Choroid plexus epithelial cell (primary cell): ENCODE measurements at regions not wholly inside any gene's neighbourhood (a gene's known extent, or its start where the extent isn't known, plus 50 kb on each side); places are given as distances from the start of the nearest gene placed in this dataset.

Experiments used
- DNase-seq: peaks from one replicate; pipeline ENCODE4 v3.0.0-alpha.2; 2010; ENCODE audit warnings: low read depth
- H3K4me3 ChIP-seq: 2 replicates; pipeline ENCODE4 v1.5.1; 2011; ENCODE audit warnings: low read depth, mild to moderate bottlenecking, control low read depth, low read length, moderate library complexity
- CTCF ChIP-seq: conservative IDR thresholded peaks from 2 replicates; pipeline ENCODE4 v1.5.1; 2011; ENCODE audit warnings: low read depth, mild to moderate bottlenecking, control low read depth, inconsistent platforms, low read length, moderate library complexity

- H3K4me3 ChIP-seq: no peak overlapping the region
- no peak for TF ChIP-seq CTCF
- DNase-seq: no peak
These were observed 184.6 kb upstream of the HDAC4 start for GRCh38 chr2:239585422-239585821.

GRCh38 chr2:239584986-239585385 lies 184.2 kb upstream of the HDAC4 start:
- TF ChIP-seq CTCF: no peak
- H3K4me3 ChIP-seq: no peak overlapping the region
- no peak for DNase-seq

GRCh38 chr2:239583879-239584859 lies 183.3 kb upstream of the HDAC4 start:
- no peak for TF ChIP-seq CTCF
- no peak for DNase-seq
- H3K4me3 ChIP-seq: no peak overlapping the region

GRCh38 chr2:239583171-239583878 lies 182.5 kb upstream of the HDAC4 start:
- no peak for DNase-seq
- no peak overlapping the region for H3K4me3 ChIP-seq
- no peak for TF ChIP-seq CTCF

- no peak for DNase-seq
These were observed 181.7 kb upstream of the HDAC4 start for GRCh38 chr2:239582476-239582875.

GRCh38 chr2:239581352-239581901 lies 180.6 kb upstream of the HDAC4 start:
- TF ChIP-seq CTCF: no peak
- H3K4me3 ChIP-seq: no peak overlapping the region
- DNase-seq: no peak

More at GRCh38 chr2:239582476-239582875, 181.7 kb upstream of the HDAC4 start:
- no peak overlapping the region for H3K4me3 ChIP-seq
- TF ChIP-seq CTCF: no peak
